Ammon's horn (tissue), 1 donor: ENCODE measurements at regions not wholly inside any gene's neighbourhood (a gene's known extent, or its start where the extent isn't known, plus 50 kb on each side); places are given as distances from the start of the nearest gene placed in this dataset.

Experiments used
- DNase-seq: peaks from one replicate; pipeline ENCODE4 v3.0.0-alpha.2; 2016; ENCODE audit warnings: low spot score

DNA sequence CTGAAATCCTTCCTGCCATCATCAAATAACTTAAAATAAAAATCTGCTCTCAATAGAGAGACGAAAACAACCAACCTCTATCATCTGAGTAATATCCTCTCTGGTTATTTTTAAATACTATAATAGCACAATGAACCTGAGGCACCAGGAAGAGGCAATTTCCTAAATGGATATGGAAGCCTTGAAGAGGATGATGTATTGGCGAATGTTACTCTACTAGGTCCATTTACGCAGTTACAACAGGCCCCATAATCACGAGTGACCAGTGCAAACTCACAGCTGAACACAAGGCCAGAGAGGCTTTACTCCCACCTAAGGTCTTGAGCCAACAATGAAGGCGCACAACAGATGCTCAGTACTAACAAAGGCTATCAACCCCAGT is 678.8 kb upstream of the NR3C2 start:
- no peak for DNase-seq

DNA sequence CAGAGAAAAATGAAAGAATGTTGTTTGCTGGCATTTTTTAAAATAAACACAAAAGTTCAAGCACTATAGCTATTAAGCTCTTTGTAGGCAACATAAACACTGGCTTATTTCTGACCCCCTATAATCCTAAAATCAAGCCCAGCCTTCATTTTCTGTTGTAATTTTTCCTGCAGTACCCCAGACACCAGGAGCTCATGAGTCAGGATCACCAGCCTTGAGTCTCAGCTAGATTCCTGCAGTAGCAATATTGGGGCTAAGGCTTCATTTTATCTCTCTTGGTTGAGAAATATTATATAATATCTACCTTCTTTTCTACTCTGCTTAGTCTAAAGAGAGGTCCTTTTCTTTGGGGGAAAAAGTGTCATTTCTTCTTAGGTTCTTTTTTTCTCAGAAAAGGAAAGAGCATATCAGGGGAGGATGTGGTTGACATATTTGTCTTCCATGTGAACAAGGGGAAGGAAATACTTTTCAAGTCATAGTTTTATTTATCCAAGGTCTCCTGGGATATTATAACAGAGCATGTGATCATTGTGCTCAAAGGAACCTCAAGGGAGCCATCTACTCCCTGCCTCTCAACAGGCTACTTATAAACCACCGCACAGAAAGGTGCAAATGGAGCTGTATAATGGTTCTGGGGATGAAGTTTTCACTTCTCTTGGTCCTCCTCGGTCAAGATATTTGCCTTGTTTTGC is 678.3 kb upstream of the NR3C2 start:
- DNase-seq = no peak

DNA sequence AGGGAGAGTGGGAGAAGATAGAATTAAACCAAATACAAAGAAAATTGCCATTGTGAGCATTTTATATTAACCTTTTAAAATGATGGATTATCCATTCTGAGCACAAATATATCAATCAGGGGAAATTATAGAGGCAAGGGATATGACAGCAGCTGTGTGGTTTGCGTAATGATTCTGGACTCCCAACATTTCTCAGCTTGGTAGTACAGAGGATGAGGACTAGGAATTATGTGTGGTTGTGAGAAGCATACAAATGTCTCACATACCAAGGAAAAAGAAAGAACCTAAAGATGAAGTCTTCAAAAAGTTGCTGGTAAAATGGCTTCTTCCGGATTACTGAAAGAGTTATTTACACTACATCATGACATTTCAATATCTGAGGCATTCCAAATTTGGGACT is 674.6 kb upstream of the NR3C2 start:
- no peak for DNase-seq

DNA sequence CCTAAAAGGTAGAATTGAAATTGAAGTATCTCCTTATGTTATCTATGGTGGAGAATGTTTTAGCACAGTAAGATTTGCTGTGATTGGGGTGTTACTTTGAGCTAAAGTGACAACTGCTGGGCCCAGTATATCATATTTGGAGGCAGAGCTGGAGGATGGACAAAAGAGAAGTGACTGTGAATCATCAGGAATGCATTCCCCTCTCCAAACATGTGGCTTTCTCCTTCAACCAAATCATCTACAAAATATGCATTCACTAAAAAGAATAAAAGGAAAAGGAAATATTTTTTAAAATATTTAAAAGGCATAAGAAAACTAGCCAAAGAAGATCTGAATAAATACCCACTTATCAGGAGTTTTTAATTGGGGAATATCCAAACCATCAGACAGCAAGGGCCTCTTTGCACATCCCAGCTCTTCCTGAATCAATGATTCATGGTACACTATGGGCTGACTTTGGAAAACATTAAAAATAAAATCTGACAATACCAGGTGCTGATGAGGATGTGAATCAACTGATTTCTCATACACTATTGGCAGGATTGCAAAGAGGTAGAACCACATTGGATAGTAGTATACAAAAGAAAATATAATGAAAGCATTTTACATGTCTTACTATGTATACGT is 671.7 kb upstream of the NR3C2 start:
- no peak for DNase-seq

DNA sequence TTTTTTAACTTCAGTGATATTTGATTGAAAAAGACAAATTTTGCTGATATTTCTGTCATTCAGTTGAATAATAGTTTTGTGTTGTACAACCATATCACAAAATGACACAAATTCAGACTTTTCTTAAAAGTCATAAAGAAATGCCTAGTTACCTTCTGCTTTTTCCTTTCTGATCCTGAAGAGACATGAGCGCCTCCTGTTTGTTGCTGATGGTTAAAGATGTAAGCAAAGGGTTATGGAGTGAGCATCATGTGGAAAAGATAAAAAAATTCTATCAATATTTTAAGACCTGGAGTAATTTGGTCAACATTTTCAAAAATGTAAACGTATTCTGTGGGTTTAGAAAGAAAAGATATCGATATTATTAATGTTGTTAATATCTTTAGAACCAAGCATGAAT is 669.9 kb upstream of the NR3C2 start:
- no peak for DNase-seq

DNA sequence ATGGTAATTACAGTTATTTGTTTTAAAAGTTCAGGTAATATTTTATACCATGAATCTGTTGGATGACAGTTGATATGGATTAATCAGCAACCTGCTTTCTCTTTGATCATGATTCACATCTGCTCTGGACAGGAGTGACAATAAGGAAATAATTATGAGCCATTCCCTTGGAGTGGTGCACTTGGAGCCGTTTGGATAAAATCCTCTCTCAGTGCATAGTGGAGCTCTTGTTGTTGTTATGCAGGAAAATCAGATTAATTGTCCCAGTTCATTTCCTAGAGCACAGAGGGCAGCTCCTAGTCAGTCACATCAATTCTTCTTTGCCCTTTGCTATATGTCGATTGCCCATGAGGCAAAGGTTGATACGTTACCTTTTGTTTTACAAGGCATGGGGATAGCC is 668.3 kb upstream of the NR3C2 start:
- DNase-seq = no peak

DNA sequence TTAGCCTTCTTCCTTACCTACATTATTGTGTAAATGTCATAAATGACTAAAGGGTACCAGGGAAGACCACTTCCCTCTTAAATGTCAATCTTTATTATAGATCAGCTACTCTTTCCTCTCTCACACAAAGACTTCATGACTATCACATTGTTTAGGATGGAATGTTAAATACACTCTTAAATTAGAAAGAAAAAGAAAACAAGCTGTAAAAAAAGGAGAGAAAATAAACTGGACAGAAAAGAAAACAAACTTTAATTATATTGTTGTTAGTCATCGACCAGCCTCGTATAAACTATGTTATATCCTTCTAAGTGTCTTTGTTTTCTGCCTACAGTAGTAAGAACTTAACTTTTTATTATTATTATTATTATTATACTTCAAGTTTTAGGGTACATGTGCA is 666.4 kb upstream of the NR3C2 start:
- no peak for DNase-seq

DNA sequence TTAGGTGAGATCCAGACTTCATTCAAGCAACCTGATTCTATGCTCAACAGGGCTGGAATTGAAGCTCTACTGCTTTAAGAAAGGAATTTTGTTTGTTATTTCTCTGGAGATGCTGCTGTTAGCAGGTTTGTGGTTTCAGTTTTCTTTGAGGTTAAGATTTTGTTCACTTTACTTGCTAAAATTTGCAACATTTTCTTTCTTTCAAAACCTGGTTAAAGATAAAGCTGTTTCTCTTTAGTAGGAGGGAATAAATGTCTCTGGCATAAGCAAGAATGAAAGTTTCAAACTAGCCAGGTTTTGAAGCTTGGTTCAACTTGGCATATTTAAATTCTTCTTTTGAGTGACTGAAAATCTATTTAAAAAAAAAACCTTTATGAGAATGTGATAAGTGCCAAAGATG is 660.6 kb upstream of the NR3C2 start:
- DNase-seq = no peak

DNA sequence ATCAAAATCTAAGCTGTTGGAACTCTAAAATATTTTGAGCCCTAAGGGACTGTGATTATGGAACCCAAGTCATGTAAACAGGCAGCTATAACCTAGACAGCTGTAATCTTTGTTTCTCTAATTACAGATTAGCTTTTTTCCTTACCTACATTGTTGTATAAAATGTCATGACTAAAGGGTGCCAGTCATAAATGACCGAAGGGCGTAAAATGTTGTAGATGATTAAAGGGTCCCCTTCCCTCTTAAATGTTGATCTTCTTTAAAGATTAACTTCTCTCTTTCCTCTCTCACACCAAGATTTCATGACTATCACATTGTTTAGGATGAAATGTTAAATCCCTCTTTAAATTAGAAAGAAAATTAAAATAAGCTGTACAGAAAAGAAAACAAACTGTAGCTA is 659.4 kb upstream of the NR3C2 start:
- no peak for DNase-seq

DNA sequence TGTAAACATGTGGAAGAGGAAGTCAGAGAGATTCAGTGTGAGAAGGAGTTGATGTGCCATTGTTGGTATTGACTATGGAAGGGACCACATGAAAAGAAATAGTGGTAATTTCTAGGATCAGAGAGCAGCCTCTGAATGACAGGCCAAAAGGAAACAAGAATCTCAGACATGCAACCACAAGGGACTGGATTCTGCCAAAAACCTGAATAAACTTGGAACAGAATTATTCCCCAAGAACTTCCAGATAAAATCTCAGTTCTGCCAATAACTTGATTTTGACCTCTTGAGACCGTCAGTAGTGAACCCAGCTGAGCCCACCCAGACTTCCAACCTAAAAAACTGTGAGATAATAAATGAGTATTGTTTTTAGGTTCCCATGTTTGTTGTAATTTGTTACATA is 653.6 kb upstream of the NR3C2 start:
- DNase-seq = no peak

DNA sequence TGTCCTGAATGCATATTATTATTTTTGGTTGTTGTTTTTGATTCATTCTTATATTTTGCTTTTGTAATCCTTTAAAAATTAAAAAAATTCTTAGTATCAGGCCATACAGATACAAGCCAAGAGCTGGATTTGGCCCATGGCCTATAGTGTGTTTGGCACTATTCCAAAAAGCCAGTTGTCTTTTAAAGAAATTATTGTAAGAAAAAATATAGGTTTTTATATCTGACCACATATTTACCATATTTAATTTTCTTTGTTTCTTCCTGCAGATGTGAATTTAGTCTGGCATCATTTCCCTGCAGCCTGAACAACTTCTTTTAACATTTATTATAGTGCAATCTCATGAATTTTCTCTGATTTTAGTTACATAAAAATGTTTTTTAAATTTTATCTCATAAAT is 652.8 kb upstream of the NR3C2 start:
- DNase-seq = no peak

DNA sequence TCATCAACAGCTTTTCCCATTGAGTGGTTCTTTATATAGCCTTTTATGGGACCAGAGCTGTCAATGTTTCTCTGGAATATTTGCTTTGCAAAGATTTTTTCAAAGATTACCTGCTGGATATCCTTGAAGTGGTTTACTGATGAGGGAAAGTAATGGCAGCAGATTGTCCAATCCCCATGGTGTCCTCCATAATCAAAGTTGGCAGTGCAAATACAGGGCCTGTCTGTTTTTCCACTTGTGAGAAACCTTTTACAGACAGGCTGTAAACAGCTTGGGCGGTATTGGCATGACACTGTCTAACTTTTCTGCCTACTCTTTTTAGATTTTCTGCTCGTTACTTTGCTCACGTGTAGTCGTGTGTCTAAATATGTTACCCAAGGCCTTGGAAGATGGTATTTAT is 641.9 kb upstream of the NR3C2 start:
- no peak for DNase-seq

DNA sequence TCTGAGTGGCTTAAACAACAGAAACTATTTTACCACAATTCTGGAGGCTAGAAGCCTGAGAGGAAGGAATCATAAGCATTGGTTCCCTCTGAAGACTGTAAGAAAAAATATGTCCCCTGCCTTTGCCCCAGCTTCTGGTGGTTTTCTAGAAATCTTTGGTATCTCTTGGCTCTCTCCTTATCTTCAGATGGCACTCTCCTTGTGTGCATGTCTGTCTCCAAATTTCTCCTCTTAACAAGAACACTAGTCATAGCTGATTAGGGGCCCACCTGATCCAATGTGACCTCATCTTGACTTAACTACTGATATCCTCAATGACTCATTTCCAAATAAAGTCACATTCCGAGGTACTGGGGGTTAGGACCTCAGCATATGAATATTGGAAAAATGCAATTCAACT is 635.0 kb upstream of the NR3C2 start:
- no peak for DNase-seq

DNA sequence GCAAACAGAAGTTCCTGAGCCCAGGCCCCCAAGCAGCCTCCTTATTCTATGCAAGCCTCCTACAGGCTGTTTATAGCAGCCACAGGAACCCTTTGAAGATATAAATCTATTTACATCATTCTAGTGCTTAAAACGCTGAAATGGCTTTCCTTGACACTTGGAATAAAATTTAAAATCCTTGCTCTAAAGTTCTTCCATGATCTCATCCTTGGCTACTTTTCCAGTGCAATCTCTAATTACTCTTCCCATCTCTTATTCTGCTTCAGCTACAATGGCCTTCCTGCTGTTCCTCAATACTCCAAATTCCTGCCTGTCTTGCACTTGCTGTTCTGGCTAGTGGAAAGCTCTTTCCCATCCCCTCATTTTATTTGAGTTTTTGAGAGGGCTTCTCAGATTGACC is 634.2 kb upstream of the NR3C2 start:
- no peak for DNase-seq

DNA sequence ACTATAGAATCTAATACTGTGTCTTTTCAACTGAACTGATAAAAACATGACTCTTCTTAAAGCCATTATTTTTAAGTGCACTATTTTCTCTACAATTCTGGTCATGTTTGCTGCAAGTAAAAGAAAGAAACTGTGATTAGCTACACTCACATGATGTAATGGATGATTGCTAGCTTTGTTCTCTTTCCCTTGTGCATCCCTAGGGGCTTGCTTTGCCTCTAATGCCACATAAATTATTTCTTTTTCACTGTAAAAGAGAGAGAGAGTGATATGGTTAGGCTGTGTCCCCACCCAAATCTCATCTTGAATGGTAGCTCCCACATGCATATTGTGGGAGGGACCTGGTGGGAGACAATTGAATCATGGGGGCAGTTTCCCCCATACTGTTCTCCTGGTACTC is 630.2 kb upstream of the NR3C2 start:
- DNase-seq = no peak

DNA sequence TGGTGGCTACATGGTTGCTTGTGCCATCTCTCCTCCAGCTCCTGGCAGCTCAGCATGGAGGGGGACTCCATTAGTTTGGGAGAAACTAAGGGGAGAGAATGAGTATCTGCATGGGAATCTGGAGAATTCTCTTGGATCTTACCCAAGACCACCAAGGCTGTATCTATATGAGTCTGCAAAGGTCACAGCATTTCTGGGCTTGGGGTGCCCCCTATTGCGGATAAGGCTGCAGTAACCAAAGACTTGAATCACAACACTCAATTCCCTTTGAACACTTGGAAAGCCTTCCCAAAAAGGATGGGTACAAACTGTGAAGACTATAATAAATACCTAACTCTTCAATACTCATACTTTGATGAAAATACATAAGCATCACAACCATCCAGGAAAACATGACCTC is 623.5 kb upstream of the NR3C2 start:
- DNase-seq = no peak

DNA sequence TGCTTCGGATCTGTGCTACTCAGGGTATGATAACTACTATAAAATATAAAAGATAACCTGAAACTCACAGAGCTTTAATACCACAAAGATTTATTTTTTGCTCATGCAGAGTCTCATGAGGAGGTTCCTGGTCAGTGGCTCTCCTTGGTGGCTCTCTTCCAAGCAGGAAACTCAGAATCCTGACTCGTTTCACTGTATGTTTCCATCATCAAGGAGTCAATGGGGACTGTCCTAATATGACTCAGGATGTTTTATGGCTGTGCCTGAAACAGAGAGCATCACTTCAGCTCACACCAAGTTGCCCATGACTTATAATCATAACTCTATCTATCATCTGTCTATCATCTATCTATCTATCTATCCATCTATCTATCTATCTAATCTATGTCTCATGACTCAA is 620.8 kb upstream of the NR3C2 start:
- DNase-seq = no peak

DNA sequence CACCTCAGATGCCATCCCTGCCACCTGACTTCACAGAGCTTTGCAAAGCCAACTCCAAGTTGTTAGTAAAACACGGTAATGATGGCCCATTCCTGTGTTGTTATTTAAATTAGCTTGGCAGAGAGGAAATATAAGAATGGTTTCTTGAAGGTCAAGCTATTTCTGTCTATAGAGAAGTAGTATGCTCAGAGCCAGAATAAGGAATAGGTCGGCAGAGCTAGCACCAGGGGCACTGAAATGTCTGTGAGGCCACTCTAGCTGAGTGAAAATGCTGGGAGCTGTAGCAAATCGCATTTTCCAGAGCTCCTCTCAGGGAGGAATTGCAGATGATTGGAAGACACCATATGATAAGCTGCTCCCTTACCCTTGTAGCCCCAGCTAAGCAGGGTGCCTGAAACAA is 615.4 kb upstream of the NR3C2 start:
- DNase-seq = no peak

DNA sequence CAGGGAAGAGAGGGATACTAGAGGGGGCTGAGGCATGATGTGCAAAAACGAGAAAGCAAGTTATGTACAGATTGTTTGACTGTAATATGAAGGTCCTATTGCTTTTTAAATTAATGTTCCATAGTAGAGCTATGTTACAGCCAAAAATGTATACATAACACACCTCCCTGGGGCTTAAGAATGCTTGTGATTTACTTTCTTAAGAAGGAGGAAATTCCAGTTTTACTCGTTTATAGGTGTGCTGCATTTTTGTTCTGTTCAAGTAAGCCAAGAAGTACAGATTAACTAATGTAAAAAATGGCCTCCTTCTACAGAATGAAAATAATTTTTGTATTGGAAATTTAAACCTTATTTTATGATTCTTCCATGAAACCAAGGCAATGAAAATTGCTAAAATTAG is 614.4 kb upstream of the NR3C2 start:
- no peak for DNase-seq

DNA sequence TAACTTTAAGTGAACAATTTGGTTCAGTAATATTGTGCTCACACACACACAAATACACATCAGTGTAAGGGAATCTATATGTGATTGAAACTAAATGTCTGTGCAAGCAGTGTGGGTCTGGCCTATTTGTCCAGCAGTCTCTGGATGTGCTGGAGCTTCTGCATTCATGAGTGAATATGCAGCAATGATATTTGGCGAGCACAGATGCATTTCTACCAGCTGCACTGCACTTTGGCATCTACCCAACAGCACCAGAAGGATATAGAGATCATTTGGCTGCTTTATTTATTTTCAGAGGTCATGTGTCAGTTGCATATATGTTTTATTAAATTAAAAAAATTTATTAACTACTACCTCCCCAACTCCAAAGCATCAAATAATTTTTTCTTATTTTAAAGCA is 613.4 kb upstream of the NR3C2 start:
- DNase-seq = no peak

DNA sequence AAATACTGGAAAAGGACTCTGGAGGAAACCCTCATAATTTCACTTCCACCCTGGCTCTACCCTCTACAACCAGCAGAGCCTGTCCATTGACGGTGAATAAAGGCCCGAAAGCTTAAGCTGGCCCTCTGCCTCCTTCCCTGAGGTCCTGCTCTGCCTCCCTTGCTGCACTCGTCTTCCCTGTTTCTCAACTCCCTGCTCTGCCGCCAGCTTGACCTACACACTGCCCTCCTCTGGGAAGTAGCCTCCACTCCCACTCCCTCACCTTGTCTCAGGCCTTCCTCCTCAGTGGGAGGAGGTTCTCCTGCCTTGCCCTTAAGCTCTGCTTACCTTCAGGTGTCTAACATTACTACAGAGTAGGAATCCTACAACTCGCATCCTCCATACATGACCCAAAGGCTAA is 608.6 kb upstream of the NR3C2 start:
- DNase-seq = no peak

DNA sequence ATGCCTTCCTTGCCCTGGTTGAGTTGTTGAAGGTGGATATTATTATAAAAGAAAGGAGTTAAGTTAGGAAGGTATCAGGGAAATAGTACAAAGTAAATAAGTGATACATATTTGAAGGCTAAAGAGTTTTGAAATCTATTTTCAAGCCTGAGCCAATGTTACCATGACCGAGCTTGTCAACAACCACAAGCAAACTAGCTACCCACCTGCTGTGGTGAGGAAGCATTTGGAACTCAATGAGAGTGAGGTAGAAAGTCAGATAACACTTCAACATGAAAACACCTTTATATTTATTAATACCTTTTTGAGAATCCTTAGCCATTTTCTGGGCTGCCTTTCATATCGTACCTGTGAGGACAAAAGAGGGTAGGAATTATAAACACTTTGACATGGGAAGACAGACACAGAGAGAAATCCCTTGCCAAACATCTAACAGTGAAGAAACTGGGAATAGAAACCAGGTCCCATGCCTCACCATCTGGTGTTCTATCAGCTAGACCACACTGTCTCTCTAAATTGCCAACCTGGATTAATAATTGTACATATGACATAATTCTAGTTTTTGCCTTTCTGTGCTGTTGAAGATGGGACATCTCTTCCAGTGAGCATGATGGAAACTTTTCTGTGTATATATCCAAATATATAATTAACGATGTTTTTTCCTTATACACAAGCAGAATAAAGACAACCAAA is 606.4 kb upstream of the NR3C2 start:
- no peak for DNase-seq

DNA sequence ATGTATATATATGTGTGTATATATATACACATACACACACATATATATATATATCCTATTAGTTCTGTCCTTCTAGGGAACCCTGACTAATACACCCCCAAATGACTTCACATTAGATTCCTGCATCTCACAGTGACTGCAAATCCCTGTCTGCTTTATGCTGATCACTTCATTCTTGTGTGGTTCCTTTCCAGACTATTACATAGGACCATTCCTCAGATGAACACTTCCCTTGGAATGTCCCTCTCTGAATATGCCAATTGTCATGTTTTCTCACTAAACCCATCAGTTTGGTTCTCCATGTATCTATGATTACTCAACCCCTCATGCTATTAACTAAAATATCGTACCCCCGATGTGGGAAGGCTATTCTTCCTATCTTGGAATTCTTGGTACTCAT is 605.2 kb upstream of the NR3C2 start:
- DNase-seq = no peak

DNA sequence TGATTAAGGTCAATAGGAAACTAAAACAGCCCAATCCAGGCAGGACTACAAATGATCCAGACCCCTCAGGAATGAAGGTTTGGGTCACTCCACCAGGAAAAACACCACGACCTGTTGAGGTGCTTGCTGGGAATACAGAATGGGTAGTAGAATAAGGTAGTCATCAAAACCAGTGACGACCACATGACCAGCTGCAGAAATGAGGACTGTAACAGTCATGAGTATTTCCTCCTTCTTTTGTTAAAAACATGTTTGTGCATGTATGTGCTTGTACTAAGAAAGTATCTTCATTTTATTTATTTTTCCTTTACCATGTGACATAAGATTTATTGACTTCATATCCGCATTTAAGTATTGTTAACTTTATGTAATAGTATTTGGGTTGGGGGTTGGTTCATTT is 603.5 kb upstream of the NR3C2 start:
- no peak for DNase-seq
